COLO829 (cell line): ENCODE measurements at regions not wholly inside any gene's neighbourhood (a gene's known extent, or its start where the extent isn't known, plus 50 kb on each side); places are given as distances from the start of the nearest gene placed in this dataset.
A peak's percentile ranks its signal among the peaks of the same experiment; 100 is the strongest.

Experiments used
- DNase-seq: peaks from one replicate; pipeline ENCODE4 v3.0.0; 2012; ENCODE audit warnings: low spot score

GRCh38 chr3:177599326-177599725 is 402.0 kb upstream of the TBL1XR1 start:
- DNase-seq: no peak

GRCh38 chr3:177599837-177600236 is 402.6 kb upstream of the TBL1XR1 start:
- DNase-seq: no peak

- no peak for DNase-seq
Measured at GRCh38 chr3:177600411-177600810, 403.1 kb upstream of the TBL1XR1 start.

- no peak for DNase-seq
Measured at GRCh38 chr3:177601152-177601551, 403.9 kb upstream of the TBL1XR1 start.

GRCh38 chr3:177602601-177603147 is 405.4 kb upstream of the TBL1XR1 start:
- peak; percentile 59 for DNase-seq

- DNase-seq: no peak
Measured at GRCh38 chr3:177603148-177603603, 405.9 kb upstream of the TBL1XR1 start.

GRCh38 chr3:177604181-177604580 is 406.9 kb upstream of the TBL1XR1 start:
- DNase-seq: no peak

GRCh38 chr3:177606891-177607290 is 409.6 kb upstream of the TBL1XR1 start:
- no peak for DNase-seq

GRCh38 chr3:177607589-177607988 is 410.3 kb upstream of the TBL1XR1 start:
- no peak for DNase-seq

GRCh38 chr3:177608443-177608842 is 411.2 kb upstream of the TBL1XR1 start:
- DNase-seq: no peak

GRCh38 chr3:177609613-177610012 is 412.3 kb upstream of the TBL1XR1 start:
- DNase-seq: no peak

GRCh38 chr3:177610262-177610661 is 413.0 kb upstream of the TBL1XR1 start:
- DNase-seq: no peak

GRCh38 chr3:177610686-177611633 is 413.7 kb upstream of the TBL1XR1 start:
- DNase-seq: no peak

GRCh38 chr3:177611752-177612334 is 414.6 kb upstream of the TBL1XR1 start:
- DNase-seq: no peak

GRCh38 chr3:177613901-177614300 is 416.6 kb upstream of the TBL1XR1 start:
- no peak for DNase-seq

GRCh38 chr3:177615015-177615414 is 417.7 kb upstream of the TBL1XR1 start:
- DNase-seq: peak; percentile 35

- peak; percentile 77 for DNase-seq
Measured at GRCh38 chr3:177618873-177619733, 421.8 kb upstream of the TBL1XR1 start.

- DNase-seq: no peak
Measured at GRCh38 chr3:177620073-177620472, 422.8 kb upstream of the TBL1XR1 start.

- no peak for DNase-seq
Measured at GRCh38 chr3:177622520-177622919, 425.2 kb upstream of the TBL1XR1 start.

GRCh38 chr3:177622982-177623617 is 425.8 kb upstream of the TBL1XR1 start:
- no peak for DNase-seq
